HG02943 (cell line): ENCODE measurements at regions not wholly inside any gene's neighbourhood (a gene's known extent, or its start where the extent isn't known, plus 50 kb on each side); places are given as distances from the start of the nearest gene placed in this dataset.
"Not testable (repeated sequence)": the region's sequence is repeated elsewhere in the genome, so short reads cannot be mapped to it uniquely, and the experiment has no call there.

Experiments used
- ATAC-seq: cut with Tn5 transposase; IDR thresholded peaks from one replicate; pipeline ENCODE4 v1.9.1; 2021; ENCODE audit warnings: mild to moderate bottlenecking, low read depth, moderate library complexity; ENCODE audit not compliant: unreplicated experiment

GRCh38 chr1:157237522-157237921, 99.3 kb upstream of the ETV3 start:
- ATAC-seq = no peak

- ATAC-seq = no peak
Measured at GRCh38 chr1:157236072-157236471, 97.9 kb upstream of the ETV3 start.

GRCh38 chr1:157235307-157235706, 97.1 kb upstream of the ETV3 start:
- no peak for ATAC-seq

GRCh38 chr1:157234705-157235273, 96.6 kb upstream of the ETV3 start:
- ATAC-seq = no peak

GRCh38 chr1:157233131-157233530, 94.9 kb upstream of the ETV3 start:
- ATAC-seq = peak; percentile 79

- no peak for ATAC-seq
Measured at GRCh38 chr1:157231846-157232525, 93.8 kb upstream of the ETV3 start.

GRCh38 chr1:157230500-157230899, 92.3 kb upstream of the ETV3 start:
- ATAC-seq = no peak

- no peak for ATAC-seq
Measured at GRCh38 chr1:157227700-157228099, 89.5 kb upstream of the ETV3 start.

- ATAC-seq = no peak
Measured at GRCh38 chr1:157226739-157227138, 88.5 kb upstream of the ETV3 start.

GRCh38 chr1:157219600-157219999, 81.4 kb upstream of the ETV3 start:
- no peak for ATAC-seq

- no peak for ATAC-seq
Measured at GRCh38 chr1:157219182-157219581, 81.0 kb upstream of the ETV3 start.

GRCh38 chr1:157218671-157219070, 80.5 kb upstream of the ETV3 start:
- ATAC-seq = no peak

GRCh38 chr1:157217486-157217885, 79.3 kb upstream of the ETV3 start:
- ATAC-seq = no peak

- no peak for ATAC-seq
Measured at GRCh38 chr1:157213836-157214235, 75.6 kb upstream of the ETV3 start.

GRCh38 chr1:157209514-157209913, 71.3 kb upstream of the ETV3 start:
- ATAC-seq = no peak

GRCh38 chr1:157205982-157206381, 67.8 kb upstream of the ETV3 start:
- ATAC-seq = not testable (repeated sequence)

- ATAC-seq = no peak
Measured at GRCh38 chr1:157203166-157203565, 65.0 kb upstream of the ETV3 start.

- ATAC-seq = no peak
Measured at GRCh38 chr1:157202331-157202730, 64.1 kb upstream of the ETV3 start.

GRCh38 chr1:157201767-157202166, 63.6 kb upstream of the ETV3 start:
- ATAC-seq = no peak

- no peak for ATAC-seq
Measured at GRCh38 chr1:157200451-157200850, 62.3 kb upstream of the ETV3 start.

- no peak for ATAC-seq
Measured at GRCh38 chr1:157199421-157199755, 61.2 kb upstream of the ETV3 start.

GRCh38 chr1:157198619-157199420, 60.6 kb upstream of the ETV3 start:
- ATAC-seq = no peak
